HG02759 (cell line): ENCODE measurements at regions not wholly inside any gene's neighbourhood (a gene's known extent, or its start where the extent isn't known, plus 50 kb on each side); places are given as distances from the start of the nearest gene placed in this dataset.

Experiments
- ATAC-seq: cut with Tn5 transposase; IDR thresholded peaks from one replicate; pipeline ENCODE4 v1.9.1; 2021; ENCODE audit warnings: mild to moderate bottlenecking, moderate library complexity; ENCODE audit not compliant: unreplicated experiment

DNA sequence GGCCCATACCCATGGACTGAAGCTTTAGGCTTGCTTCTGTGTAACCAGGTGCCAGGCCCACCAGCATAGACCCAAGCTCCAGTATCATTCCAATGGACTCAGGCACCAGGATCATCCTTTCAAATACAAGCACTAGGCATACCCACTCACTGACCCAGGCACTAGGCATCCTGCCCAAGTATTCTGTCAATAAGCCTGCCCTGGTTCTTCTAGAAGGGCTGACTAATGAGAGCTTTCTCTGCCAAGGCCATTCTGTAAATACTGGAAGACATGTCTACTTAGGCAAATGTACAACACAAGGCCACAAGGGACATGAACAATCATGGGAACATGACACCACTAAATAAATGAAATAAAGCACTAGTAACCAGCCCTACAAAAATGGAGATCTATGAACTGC lies 352.2 kb downstream of the FSCB start:
- no peak for ATAC-seq

DNA sequence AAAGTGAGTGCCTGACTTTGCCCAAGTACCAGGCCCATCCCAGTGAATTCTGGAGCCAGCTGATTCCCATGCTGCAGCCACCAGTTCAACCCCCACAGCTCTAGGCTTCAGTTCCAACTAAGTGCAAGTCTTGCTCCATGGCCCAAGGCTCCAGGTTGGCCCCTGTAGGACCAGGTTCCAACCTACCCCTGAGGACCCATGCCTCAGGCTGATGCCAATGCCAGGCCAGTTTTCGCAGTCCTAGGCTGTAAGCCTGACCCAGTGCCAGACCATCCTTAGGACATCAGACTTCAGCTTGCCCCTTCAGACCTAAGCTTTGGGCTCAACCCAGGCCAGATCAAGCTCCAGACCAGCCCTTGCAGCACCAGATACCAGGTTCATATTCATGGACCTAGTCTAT lies 352.6 kb downstream of the FSCB start:
- ATAC-seq = no peak

DNA sequence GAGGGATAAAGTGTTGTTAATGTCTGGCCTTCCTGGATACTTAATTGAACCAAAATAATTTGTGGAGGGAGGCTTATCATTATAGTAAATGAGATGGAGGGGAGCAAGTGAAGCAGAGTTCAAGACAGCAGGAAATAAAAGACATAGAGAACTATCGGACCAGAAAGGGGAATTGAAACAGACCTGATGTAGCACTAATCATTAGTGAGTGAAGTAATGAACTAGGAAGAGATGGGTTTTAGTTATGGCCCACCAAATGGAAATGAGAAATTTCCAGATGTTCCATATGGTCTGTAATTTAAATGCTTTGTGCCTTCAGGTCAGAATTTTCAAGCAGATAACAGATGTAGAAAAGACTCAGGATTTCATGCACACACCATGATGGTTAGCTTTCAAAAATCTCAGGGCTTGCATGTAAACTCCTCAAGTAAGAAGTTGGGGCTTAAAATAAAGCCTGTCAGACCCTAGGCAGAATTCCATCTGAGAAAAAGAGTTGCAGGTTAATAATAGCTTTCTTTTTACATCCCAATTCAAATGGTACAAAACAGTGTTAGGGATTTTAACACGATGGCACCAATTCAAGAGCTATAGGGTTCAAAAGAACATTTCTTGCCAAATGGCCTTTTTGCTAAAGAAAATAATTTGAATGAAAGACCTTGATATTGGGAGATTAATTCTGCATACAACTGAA lies 355.8 kb downstream of the FSCB start:
- ATAC-seq = peak; percentile 48

DNA sequence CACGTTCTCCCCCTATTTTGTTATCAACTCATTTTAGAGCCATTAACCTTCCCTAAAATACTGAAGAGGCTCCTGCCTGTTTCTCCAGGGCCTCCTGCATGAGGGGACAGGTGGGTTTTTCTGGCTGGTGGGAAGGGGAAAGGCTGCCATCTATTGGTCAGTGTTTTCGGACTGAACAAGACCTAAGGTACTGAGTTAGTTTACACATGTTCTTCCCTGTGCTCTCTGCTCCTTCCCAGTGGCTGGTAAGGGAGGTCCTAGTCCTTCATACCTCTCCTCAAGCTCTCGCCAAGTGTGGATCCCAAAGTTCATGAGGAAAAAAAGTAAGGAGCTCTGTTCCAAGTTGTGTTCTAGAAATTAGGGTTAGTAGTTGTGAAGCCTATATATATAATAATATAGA lies 357.5 kb downstream of the FSCB start:
- ATAC-seq = peak; percentile 90

DNA sequence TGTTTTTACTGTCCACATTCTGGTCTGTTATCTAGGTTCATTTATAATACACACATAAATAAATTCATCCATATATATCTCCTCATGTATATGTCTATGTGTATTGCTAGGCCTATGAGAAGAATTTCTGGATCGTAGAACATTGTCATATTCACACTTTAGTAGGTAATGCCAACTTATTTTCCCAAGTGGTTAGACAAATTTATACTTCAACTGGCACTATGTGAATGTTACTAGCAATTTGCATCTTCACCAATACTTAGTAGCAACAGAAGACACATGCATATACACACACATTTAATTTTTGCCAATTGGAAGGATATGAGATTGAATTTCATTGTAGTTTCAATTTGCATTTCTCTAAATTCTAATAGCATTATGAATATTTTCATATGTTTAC lies 365.1 kb downstream of the FSCB start:
- ATAC-seq = no peak

DNA sequence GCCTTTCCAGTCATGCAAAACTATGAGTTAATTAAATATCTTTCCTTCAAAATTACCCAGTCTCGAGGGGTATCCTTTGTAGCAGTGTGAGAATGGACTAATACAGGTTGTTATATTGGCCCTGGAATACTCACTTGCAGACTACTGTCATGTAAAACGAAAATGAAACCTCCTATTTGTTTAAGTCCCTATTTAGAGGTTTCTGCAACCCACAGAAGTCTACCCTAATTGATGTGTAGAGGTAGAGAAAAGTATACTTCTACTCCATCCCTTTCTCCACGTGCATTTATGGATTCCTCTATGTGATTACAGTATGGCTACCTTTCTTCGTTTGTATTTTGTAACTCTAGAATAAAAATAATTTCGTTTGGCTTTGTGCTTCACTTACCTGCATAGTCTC lies 371.1 kb downstream of the FSCB start:
- peak; percentile 81 for ATAC-seq

DNA sequence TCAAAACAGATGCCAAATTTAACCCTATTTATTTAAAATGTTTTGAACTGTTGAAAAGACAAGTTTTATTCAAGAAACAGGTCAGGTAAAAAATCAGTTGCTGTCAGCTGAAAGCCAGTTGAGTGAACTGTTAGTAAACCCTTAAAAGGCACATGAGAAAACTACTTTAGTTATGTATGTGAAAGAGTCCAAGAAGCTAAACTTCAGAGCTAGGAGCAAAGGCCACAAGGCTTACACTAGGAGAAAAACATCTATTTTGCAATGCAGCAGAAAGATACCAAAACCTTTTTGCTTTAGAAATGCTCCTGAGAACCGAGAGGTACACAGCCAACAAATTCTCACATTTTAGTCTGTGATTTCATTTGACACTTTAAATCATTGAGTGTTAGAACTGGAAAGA lies 375.2 kb downstream of the FSCB start:
- no peak for ATAC-seq

DNA sequence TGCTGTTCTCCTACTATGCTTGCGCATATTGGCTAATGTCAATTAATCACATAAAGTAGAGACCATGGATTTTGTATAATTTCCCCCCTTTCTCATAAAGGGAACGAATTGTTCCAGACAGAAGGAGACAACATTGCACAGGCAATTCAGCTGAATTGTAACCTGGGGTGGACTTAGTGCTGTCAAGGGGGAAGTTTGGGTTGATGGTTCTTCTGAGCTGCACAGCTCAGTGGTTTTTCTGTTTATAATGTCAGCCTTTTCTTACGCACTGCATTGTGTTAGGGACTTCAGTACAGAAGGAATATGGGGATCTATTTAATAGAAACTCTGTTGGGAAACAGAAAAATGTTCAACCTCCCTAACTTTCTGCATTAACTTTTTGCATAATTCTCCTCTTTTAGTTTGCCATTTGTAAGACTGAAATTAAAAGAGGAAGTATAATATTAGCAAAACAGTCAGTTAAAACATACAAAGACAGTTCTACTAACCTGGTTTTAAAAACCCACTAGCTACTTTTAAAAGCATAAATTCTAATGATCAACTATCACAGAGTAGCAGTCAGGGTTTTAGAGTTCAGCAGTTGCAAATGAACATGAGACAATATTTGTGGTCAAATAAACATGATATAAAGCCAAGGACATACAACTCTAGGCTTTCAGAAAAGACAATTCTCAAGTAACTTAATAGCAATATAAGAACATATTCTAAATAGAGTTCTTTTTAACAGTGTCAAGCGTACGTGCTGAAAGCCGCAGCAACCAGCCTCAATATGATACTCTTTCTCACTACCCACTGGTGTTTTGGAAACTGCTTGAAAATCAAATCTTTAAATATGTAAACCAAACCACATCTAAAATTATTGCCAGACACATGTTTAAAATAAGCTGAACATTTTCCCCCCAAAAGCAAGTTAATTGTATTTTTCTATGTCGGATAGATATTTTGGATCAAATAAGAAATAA lies 393.0 kb downstream of the FSCB start:
- ATAC-seq = peak; percentile 69

DNA sequence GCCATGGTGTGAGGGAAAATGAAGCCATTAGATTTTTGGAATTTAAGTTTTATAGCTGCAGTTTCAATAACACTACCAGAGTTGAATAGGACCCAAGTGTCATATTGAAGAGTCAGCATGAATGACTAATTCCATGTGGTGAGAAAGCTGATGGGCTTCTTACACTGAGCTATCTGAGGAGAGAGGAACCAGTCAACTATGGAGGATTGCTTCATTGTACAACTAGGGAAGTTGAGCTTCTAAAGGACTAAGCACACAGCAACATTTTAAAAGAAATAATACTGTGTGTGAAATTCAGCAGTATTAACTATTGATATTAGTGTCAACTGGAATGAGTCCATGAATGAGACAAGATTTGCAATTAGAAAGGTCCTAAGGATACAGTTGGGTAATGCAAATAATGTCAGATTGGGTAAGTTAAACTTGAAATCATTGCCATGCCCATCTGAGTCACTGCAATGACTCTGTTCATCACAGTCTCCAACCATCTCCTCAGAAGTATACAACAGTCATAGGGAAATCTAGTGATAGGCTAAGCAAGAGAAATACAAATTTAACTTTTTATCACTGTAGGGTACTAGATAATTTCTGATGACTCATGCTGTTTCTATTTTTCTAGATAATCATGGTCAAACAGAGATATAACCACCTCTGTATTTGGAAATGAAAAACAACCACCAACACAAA lies 394.2 kb downstream of the FSCB start:
- peak; percentile 38 for ATAC-seq

DNA sequence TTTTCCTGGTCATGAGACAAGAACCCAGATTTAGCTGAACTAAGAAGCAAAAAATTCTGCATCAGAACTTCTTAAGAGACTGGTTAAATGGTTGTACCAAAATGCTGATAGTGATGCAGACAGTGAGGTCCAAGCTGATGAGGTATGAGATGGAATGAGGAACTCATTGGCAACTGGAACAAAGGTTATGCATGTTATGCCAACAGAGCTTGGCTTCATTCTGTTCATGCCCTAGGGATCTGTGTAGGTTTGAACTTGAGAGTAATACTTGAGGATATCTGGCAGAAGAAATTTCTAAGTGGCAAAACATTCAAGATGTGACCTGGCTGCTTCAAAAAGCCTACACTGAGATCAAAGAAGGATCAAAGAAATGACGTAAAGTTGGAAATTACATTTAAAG lies 398.0 kb downstream of the FSCB start:
- no peak for ATAC-seq

DNA sequence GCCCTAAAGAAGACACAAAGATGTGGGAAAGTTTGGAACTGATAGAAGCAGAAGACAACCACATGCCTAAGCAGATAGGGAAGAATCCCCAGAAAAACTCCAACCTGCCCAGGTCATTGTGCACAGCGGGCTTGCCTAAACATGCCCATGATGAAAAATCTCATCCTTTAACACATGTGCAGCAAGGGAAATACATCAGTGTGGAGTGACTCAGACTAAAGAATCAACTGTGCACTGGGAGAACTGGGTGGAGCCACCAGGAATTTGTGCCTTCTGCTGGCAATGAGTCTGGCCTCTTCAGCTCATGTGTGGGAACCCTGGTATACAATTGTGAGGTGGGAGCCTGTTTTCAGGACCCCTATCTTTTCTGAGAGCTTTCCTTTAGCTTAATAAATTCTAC lies 398.5 kb downstream of the FSCB start:
- ATAC-seq = no peak

DNA sequence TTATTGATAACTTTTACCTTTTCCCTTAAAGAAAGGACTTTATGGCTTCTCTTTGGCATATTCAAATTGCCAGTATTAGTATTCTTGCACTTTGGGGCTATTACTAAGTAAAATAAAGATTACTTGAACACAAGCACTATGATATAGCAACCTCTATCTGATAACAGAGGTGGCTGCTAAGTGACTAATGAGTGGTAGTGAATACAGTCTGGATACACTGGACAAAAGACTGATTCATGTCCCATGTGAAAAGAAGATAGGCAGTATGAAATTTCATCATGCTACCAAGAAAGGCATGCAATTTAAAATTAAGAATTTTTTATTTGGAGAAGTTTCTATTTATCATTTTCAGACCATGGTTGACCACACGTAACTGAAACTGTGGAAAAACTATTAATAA lies 399.9 kb downstream of the FSCB start:
- no peak for ATAC-seq

DNA sequence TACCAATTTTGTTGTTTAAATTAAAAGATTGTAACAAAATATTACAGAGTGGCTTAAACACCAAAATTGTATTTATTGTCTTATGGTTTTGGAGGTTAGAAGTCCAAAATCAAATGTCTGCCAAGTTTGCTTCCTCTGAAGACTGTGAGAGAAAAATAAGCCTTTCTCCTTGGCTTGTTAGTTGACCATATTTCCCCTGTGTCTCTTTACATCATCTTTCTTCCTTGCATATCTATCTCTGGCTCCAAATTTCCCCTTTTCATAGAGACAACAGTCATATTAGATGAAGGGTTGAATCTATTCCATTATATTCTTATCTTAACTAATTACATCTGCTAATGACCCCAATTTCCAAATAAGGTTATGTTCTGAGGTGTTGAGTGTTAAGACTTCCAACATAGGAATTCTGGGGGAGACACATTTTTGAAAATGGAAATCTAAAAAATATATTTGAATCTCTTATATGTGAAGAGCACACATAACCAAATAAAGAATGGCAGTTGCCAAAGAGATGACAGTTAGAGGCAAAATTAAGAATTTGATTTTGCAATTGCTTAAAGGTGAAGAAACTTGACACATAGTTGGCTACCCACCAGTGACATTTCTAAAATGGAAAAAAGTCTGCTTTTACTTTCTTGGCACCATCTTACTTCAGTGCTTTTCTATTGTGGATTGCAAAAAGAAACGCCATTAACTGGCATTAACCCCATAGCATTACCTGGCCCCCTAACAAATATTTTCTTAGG lies 407.2 kb downstream of the FSCB start:
- no peak for ATAC-seq

DNA sequence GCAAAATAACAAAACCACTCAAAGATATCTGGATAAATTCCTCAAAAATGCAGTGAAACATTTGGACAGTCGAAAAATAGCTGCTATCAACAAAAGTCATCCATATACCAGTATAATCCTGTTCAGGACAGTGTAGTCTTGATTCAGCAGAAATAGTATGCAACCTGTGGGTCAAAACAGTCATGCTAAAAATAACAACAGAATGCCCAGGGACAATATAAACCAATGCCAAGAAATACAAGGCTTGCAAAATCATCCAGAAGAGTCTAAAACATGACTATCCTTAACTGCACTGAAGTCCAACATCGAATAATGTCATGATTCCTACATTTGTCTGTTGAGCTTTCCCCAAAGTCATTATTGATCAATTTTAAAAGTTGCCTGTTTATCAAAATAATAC lies 425.9 kb downstream of the FSCB start:
- no peak for ATAC-seq

DNA sequence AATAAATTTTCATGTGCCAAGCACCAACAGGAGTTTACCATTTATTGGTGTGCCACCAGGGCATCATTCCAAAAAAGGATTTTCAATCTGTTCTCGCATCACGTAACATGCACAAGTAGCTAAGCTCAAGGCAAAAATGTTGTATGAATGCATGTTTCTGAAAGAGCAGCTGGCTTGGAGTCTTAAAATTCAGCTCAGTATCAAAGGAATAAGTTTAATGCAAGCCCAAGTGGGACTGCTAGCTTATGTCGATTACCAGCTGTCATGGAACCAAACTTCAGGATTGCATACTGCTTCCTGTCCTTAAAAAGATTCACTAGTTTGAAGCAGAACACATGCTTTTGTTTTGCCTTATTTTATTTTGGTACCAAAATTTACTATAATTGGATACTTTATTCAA lies 437.0 kb downstream of the FSCB start:
- no peak for ATAC-seq

DNA sequence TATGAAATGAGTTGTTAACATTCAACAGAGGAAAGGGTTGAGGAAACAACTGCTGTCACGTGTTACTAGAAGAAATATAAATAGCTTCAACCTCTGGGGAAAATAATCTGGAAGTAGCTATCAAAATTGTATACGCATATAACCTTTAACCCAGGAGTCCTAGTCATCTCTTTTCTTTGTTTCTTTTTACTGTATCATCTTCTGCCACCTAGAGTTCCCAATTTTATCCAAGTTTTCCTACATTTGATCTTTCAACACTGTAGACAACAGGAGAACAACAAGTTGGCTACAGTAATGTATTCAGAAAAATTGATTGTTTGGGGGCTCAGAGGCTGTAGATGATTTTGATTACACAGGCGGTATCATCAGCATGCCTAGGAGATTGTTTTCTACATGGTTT lies 453.7 kb downstream of the FSCB start:
- ATAC-seq = no peak

DNA sequence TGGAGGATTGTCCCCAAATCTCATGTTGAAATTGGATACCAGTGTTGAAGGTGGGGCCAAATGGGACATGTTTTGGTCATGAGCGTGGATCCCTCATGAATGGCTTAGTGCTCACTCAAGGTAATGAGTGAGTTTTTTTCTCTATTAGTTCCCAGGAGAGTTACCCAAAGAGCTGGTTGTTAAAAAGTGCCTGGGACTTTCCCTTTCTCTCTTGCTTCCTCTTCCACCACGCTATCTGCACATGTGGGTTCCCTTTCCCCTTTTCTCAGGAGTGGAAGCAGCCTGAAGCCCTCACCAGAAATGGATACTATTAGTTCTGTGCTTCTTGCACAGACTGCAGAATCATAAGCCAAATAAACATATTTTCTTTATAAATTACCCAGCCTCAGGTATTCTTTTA lies 465.4 kb downstream of the FSCB start:
- peak; percentile 91 for ATAC-seq

DNA sequence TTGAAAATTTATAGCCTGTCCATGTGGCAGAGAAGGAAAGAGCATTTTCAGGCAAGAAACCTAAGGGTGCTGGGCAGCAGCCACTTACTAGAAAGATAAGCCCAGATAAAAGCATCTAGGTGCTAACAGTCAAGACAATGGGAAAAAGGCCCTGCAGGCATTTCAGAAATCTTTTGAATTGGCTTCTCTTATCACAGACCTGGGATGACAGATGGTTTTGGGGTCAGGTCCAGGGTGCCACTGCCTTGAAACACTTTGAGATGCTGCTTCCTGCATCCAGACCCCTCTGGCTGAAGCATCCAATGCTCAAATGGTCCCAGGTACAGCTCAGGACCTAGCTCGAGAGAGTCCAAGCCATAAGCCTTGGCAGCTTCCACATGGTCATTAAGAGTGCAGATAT lies 466.5 kb downstream of the FSCB start:
- ATAC-seq = no peak

DNA sequence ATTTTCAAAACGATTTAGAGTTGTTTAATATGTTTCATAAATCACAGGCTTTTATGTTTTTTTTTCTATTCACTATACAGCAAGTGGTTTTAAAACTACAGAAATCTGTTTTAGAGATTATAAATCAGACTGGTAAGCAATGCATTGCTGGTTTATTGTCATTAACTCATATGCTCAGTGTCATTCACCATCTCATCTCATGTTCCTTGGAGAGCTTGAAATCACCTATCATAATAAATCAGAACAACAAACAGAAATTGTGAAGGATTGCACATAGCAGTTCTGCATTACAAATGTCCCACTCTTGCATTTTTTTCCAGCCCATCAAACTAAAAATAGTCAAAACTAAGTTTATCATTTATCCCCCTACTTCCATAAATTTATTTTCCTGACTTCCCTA lies 470.8 kb downstream of the FSCB start:
- no peak for ATAC-seq

DNA sequence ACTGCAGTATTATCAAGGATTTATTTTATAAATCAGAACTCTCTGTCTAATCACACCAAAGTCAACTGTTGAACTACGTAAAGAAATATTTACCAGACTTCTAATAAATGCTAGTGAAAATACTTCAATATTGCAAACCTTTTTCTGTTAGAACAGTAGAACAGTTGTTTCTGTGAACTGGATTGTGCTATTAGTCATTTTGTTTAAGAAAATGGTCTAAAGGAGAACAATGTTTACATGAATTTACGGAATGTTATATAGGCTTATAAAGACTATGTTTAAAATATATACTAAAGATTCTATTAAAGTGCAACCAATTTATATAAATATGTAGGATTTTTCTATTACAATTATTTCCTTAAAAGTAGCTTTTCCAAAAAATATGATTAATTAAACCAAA lies 471.4 kb downstream of the FSCB start:
- ATAC-seq = no peak

DNA sequence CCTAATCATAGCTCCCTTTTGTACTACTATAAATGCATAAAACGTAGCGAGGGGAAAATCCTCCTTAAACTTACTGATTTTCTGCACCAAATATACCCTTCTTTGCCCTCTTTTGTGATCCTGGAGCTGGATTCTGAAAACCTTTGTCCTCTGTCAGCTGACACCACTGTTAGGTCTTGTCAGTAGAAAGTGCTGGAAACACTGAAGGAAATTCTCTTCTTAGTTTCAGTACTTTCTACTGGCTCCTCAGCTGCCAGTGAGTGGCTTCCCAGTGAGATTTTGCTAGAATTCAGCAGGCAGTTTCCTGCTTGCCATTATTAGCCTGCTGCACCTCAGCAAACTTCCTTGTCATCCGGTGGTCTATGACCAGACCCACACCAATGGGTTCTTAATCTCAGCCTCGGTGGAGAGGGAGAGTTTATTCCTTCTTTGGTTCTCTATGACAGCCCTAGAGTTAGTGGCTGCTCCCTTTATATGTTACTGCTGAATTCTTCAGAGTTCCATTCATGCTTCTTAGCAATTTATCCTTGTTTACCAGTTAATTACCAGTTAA lies 476.2 kb downstream of the FSCB start:
- ATAC-seq = no peak
